PC-3 (cell line): ENCODE measurements at regions not wholly inside any gene's neighbourhood (a gene's known extent, or its start where the extent isn't known, plus 50 kb on each side); places are given as distances from the start of the nearest gene placed in this dataset.

ENCODE experiments used
- ATAC-seq: fragments of 200-7000 bp; cut with Tn5 transposase; 2 replicates; pipeline ENCODE4 v1.9.1; 2020; ENCODE audit warnings: mild to moderate bottlenecking, moderate library complexity
- BruUV-seq: library from RNA; stranded (reverse); fragments of 400-500 nt; replicated peaks from 2 replicates; lab custom pipeline; 2021; lab: Mats Ljungman, UMichigan
- CTCF ChIA-PET: fragments of 300-600 bp; sonication (Branson Sonifier 250); formaldehyde crosslinking; loops from one replicate; lab custom pipeline; 2022; ENCODE audit warnings: antibody characterized with exemption; lab: Charles Lee
- POLR2A ChIA-PET: fragments of 300-600 bp; sonication (Branson Sonifier 250); formaldehyde crosslinking; loops from one replicate; lab custom pipeline; 2022; ENCODE audit warnings: antibody characterized with exemption; ENCODE audit not compliant: unreplicated experiment; lab: Charles Lee
- DNase-seq: peaks from one replicate; pipeline ENCODE4 v3.0.0-alpha.2; 2015
- H2AFZ ChIP-seq: fragments of 300-600 bp; sonication (generic); 2 replicates; pipeline ENCODE4 v1.6.0; 2016; ENCODE audit warnings: antibody characterized with exemption, low read length
- H3F3A ChIP-seq: fragments of 300-600 bp; sonication (generic); one replicate; pipeline ENCODE4 v1.6.0; 2017; ENCODE audit warnings: antibody characterized with exemption, low read length, control low read depth, mild to moderate bottlenecking; ENCODE audit not compliant: unreplicated experiment
- H3K27ac ChIP-seq: fragments of 300-600 bp; sonication (generic); 2 replicates; pipeline ENCODE4 v1.5.1; 2016; ENCODE audit warnings: mild to moderate bottlenecking, low read length
- H3K27me3 ChIP-seq: fragments of 300-600 bp; sonication (generic); 2 replicates; pipeline ENCODE4 v1.6.1; 2016; ENCODE audit warnings: low read length, mixed read lengths
- H3K36me3 ChIP-seq: fragments of 300-600 bp; sonication (generic); 2 replicates; pipeline ENCODE4 v1.6.1; 2016; ENCODE audit warnings: low read depth, mixed run types, low read length, mixed read lengths
- H3K4me1 ChIP-seq: fragments of 300-600 bp; sonication (generic); 2 replicates; pipeline ENCODE4 v1.5.1; 2016; ENCODE audit warnings: low read length; ENCODE audit not compliant: insufficient read depth
- H3K4me2 ChIP-seq: fragments of 300-600 bp; sonication (generic); 2 replicates; pipeline ENCODE4 v1.6.0; 2016; ENCODE audit warnings: low read length
- H3K4me3 ChIP-seq: fragments of 300-600 bp; sonication (generic); 2 replicates; pipeline ENCODE4 v1.5.1; 2016; ENCODE audit warnings: mild to moderate bottlenecking, low read length, mixed read lengths
- H3K79me2 ChIP-seq: fragments of 300-600 bp; sonication (generic); 2 replicates; pipeline ENCODE4 v1.6.1; 2017; ENCODE audit warnings: low read length, mixed read lengths
- H3K9ac ChIP-seq: fragments of 300-600 bp; sonication (generic); 2 replicates; pipeline ENCODE4 v1.6.0; 2016; ENCODE audit warnings: mild to moderate bottlenecking, low read length
- H3K9me2 ChIP-seq: fragments of 300-600 bp; sonication (generic); replicated peaks from 2 replicates; pipeline ENCODE4 v1.6.1; 2016; ENCODE audit warnings: mixed run types, low read length, mixed read lengths
- H3K9me3 ChIP-seq: fragments of 300-600 bp; sonication (generic); 2 replicates; pipeline ENCODE4 v1.6.1; 2016; ENCODE audit warnings: low read length, mixed read lengths
- H4K20me1 ChIP-seq: fragments of 300-600 bp; sonication (generic); 2 replicates; pipeline ENCODE4 v1.6.1; 2016; ENCODE audit warnings: low read length, mixed read lengths
- EZH2 ChIP-seq: fragments of 300-600 bp; sonication (generic); IDR thresholded peaks from one replicate; pipeline ENCODE4 v1.6.1; 2017; ENCODE audit warnings: antibody characterized with exemption, mild to moderate bottlenecking, low read length; ENCODE audit not compliant: unreplicated experiment
- EZH2phosphoT487 ChIP-seq: fragments of 300-600 bp; sonication (generic); IDR thresholded peaks from 2 replicates; pipeline ENCODE4 v1.6.1; 2018; ENCODE audit warnings: mild to moderate bottlenecking, antibody characterized with exemption, low read length, borderline replicate concordance
- intact Hi-C: fragments of 100-400 bp; cut with micrococcal nuclease; formaldehyde crosslinking; loops from 2 replicates; pipeline ENCODE4 v1.9.0; 2023
- TF ChIP-seq, protein P1 (sequence below): fragments of 300-600 bp; sonication (generic); conservative IDR thresholded peaks from 2 replicates; pipeline ENCODE4 v1.5.1; 2017; ENCODE audit warnings: antibody characterized with exemption, low read depth, mild to moderate bottlenecking, low read length

DNA sequence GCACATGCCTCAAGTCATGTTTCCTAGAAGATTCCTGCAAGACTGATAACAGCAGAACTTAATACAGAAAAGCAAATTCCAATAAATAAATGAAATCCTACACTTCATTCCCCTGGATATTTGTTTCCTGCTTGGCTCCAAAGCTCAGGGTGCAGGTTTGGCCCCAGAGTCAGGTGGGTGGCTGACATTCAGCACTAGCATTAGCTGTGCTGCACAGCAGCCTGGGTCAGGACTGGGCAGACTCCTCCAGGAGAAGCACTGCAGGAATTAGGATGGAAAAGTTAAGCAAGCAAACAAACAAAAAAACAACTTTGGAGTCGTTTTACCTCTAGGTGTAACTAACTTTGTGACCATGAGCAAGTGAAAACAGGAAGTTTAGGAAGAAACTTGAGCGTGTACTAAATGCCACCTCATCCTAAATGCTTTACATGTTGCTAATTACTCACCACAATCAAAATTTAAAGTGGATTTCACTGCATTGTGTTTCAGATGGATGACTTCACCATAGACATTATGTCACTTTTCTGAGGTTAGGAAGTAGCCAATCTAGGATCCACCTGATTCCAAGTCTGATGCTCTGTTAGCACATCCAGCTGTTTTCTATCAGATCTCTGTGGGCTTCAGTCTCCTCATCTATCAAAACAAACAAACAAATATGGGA lies 239.4 kb downstream of the C7orf25 start:
- CTCF ChIA-PET = no interaction called here
- H3K27ac ChIP-seq = peak overlapping the region; percentile 30
- TF ChIP-seq, protein P1, sequence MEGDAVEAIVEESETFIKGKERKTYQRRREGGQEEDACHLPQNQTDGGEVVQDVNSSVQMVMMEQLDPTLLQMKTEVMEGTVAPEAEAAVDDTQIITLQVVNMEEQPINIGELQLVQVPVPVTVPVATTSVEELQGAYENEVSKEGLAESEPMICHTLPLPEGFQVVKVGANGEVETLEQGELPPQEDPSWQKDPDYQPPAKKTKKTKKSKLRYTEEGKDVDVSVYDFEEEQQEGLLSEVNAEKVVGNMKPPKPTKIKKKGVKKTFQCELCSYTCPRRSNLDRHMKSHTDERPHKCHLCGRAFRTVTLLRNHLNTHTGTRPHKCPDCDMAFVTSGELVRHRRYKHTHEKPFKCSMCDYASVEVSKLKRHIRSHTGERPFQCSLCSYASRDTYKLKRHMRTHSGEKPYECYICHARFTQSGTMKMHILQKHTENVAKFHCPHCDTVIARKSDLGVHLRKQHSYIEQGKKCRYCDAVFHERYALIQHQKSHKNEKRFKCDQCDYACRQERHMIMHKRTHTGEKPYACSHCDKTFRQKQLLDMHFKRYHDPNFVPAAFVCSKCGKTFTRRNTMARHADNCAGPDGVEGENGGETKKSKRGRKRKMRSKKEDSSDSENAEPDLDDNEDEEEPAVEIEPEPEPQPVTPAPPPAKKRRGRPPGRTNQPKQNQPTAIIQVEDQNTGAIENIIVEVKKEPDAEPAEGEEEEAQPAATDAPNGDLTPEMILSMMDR = no peak
- TF ChIP-seq EZH2phosphoT487 (no peak), EZH2 (no peak)
- no peaks in the 10 kb centered on the region for H4K20me1 ChIP-seq
- no peaks in the 10 kb centered on the region for H3K27me3 ChIP-seq
- no peaks in the 10 kb centered on the region for H3K36me3 ChIP-seq
- no TSS peak for BruUV-seq
- intact Hi-C loops = no loop called here
- H3K9me3 ChIP-seq = no peaks in the 10 kb centered on the region; the same call in 1 of the 2 replicates
- no peak overlapping the region for H3K4me3 ChIP-seq
- ATAC-seq = peak; percentile 60
- no peak overlapping the region for H3K9ac ChIP-seq
- peak; percentile 20 for DNase-seq
- H3K9me2 ChIP-seq = no peaks in the 10 kb centered on the region
- H3K4me2 ChIP-seq = 0 out of 2 replicates have a peak overlapping the region, but pooled peaks have one; percentile 16
- H2AFZ ChIP-seq = no peak overlapping the region
- POLR2A ChIA-PET = no interaction called here
- H3K4me1 ChIP-seq = peaks cover 21% of the 10 kb centered on the region
- no peaks in the 10 kb centered on the region for H3K79me2 ChIP-seq
- H3F3A ChIP-seq = no peaks in the 10 kb centered on the region

DNA sequence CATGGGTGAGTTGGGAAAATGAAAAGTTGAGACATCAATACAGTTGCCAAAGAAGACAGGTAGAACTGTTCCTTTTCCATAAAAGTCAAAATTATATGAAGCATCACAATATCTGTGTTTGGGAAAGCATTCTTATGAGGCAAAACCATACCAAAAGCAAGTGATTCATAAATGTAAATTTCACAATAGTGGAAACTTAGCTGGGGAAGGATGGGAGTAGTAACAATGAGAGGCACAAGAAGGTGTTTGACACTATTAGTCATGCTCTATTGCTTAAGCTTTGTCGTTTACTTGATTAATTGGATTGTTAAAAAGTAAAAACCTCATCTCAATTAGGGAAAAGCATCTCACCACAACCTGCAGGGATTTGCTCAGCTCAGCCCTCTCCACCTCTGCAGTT lies 240.2 kb downstream of the C7orf25 start:
- peak; percentile 55 for DNase-seq
- ChIA-PET CTCF (no interaction called here), POLR2A (interaction anchor here (0.5 kb wide), 1 partner anchor 433 kb away, joined by 8 read pairs; no protein-coding TSS in a partner anchor)
- peak overlapping the region; percentile 30 for H3K27ac ChIP-seq
- no peaks in the 10 kb centered on the region for H3K9me2 ChIP-seq
- no peak for TF ChIP-seq EZH2phosphoT487
- no peak for TF ChIP-seq EZH2
- TF ChIP-seq, protein P1 = no peak
- no peaks in the 10 kb centered on the region for H3K36me3 ChIP-seq
- no peak overlapping the region for H2AFZ ChIP-seq
- peaks cover 3% of the 10 kb centered on the region; the same call in 1 of the 2 replicates for H3K9me3 ChIP-seq
- H3K27me3 ChIP-seq = no peaks in the 10 kb centered on the region
- H4K20me1 ChIP-seq = no peaks in the 10 kb centered on the region
- no peak overlapping the region for H3K4me3 ChIP-seq
- peak overlapping the region; percentile 16; the same call in 1 of the 2 replicates for H3K4me2 ChIP-seq
- no peaks in the 10 kb centered on the region for H3F3A ChIP-seq
- no TSS peak for BruUV-seq
- peaks cover 15% of the 10 kb centered on the region for H3K4me1 ChIP-seq
- intact Hi-C loops = no loop called here
- H3K79me2 ChIP-seq = no peaks in the 10 kb centered on the region
- H3K9ac ChIP-seq = no peak overlapping the region
- peak; percentile 43 for ATAC-seq

DNA sequence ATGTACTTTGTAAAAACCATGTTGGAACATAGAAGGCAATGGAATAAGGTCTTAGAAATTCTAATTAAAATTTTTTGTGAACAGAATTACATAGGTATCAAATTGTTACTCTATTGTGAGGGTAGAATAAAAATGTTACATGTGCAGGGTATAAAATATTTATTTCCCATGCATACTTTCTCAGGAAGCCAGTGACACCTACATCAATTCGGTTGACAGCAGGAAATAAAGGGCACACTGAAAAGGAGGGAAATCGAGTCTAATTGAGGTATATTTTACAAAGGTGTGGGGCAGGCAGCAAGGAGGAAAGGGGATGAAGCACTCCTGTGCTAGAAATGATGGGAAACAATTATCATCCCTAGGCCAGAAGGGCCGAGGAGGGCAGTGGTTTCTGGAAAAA lies 244.9 kb downstream of the C7orf25 start:
- intact Hi-C loops = no loop called here
- TF ChIP-seq, protein P1 = no peak
- TF ChIP-seq EZH2 (no peak), EZH2phosphoT487 (no peak)
- BruUV-seq = no TSS peak
- Histone ChIP-seq H3K9me3 (peaks cover 4% of the 10 kb centered on the region; the same call in 1 of the 2 replicates), H3K27me3 (no peaks in the 10 kb centered on the region), H3K9me2 (no peaks in the 10 kb centered on the region), H3K4me2 (no peak overlapping the region), H3K4me3 (no peak overlapping the region), H3K79me2 (no peaks in the 10 kb centered on the region), H3K36me3 (no peaks in the 10 kb centered on the region), H2AFZ (no peak overlapping the region), H3K9ac (no peak overlapping the region), H3K4me1 (peaks cover 10% of the 10 kb centered on the region), H4K20me1 (no peaks in the 10 kb centered on the region), H3F3A (no peaks in the 10 kb centered on the region), H3K27ac (no peak overlapping the region)
- DNase-seq (no peak), ATAC-seq (no peak)
- POLR2A ChIA-PET = no interaction called here
- CTCF ChIA-PET = no interaction called here
